Suprapubic skin (tissue), 3 donors: ENCODE measurements at regions not wholly inside any gene's neighbourhood (a gene's known extent, or its start where the extent isn't known, plus 50 kb on each side); places are given as distances from the start of the nearest gene placed in this dataset.

ENCODE experiments used
- POLR2AphosphoS5 ChIP-seq, 3 donors: sonication (generic); formaldehyde crosslinking; IDR thresholded peaks; one replicate each; pipeline ENCODE4 v1.6.1; 2017; ENCODE audit warnings: antibody characterized with exemption in 3 of 3
- TF ChIP-seq, protein P1 (sequence below), 2 donors: fragments of 200-600 bp in 1 of 2; fragments of 450-650 bp in 1 of 2; sonication (generic) in 1 of 2; IDR thresholded peaks; one replicate each; pipeline ENCODE4 v1.5.1; 2016 to 2019; ENCODE audit warnings: antibody characterized with exemption in 2 of 2, mild to moderate bottlenecking in 1 of 2, moderate library complexity in 1 of 2

DNA sequence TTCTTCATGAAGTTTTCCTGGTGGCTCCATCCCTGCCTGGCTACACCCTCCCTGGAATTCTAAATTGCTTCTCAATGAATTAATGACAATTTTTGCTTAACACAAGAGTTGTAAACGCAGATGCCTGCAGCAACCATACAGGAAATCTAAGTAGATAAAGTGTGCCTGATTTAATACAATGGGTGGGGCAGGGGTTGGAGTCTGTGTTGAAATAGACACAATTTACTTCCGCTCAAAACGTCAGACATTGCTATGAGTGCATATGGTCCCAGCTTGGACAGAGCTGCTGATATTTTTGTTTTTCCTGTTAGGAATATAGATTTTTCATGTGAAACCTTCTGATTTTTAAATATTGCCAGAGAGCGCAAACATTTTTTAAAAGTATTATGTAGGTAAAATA, 1235.0 kb upstream of the SORCS1 start:
- no peak for TF ChIP-seq POLR2AphosphoS5 (IDR thresholded peaks at IDR 0.05)
- TF ChIP-seq, protein P1, sequence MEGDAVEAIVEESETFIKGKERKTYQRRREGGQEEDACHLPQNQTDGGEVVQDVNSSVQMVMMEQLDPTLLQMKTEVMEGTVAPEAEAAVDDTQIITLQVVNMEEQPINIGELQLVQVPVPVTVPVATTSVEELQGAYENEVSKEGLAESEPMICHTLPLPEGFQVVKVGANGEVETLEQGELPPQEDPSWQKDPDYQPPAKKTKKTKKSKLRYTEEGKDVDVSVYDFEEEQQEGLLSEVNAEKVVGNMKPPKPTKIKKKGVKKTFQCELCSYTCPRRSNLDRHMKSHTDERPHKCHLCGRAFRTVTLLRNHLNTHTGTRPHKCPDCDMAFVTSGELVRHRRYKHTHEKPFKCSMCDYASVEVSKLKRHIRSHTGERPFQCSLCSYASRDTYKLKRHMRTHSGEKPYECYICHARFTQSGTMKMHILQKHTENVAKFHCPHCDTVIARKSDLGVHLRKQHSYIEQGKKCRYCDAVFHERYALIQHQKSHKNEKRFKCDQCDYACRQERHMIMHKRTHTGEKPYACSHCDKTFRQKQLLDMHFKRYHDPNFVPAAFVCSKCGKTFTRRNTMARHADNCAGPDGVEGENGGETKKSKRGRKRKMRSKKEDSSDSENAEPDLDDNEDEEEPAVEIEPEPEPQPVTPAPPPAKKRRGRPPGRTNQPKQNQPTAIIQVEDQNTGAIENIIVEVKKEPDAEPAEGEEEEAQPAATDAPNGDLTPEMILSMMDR (IDR thresholded peaks at IDR 0.05) = no peak
